ENCODE measurements at regions not wholly inside any gene's neighbourhood (a gene's known extent, or its start where the extent isn't known, plus 50 kb on each side); places are given as distances from the start of the nearest gene placed in this dataset.
"Not testable (repeated sequence)": the region's sequence is repeated elsewhere in the genome, so short reads cannot be mapped to it uniquely, and the experiment has no call there.

DNA sequence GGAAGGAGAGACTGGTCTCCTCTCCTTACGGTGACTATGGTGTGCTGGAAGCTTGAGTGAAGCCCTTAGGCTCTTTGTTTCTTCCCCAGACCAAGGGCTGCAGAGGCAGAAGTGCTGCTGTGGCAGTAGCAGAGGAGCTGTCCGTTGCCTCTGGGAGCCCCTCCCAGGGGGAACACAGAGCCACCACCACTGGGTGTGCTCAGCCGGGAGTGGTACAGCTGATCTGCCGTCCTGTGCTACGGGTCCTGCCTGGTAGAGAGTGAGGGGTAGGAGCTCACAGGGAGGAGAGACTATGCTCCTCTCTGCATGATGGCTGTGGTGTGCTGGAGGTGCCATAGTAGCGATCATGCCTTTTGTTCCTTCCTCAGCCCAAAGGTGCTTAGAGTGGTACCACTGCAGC, 318.7 kb downstream of the DOK5 start:
- Histone ChIP-seq H3K4me3 (ENCODE audit: insufficient read length, low read depth) (no peak overlapping the region), H3K4me1 (ENCODE audit: insufficient read depth, insufficient read length) (no peaks in the 10 kb centered on the region), H3K36me3 (ENCODE audit: insufficient read depth, insufficient read length, low read length) (no peaks in the 10 kb centered on the region), H3K27me3 (ENCODE audit: insufficient read depth, insufficient read length) (no peaks in the 10 kb centered on the region), H3K9me3 (ENCODE audit: insufficient read depth, low read length) (no peaks in the 10 kb centered on the region), H3K9ac (ENCODE audit: insufficient read length, low read depth) (no peak overlapping the region)
- TF ChIP-seq ZNF274 (IDR thresholded peaks at IDR 0.05; ENCODE audit: low read depth, low read length) (no peak), SUZ12 (IDR thresholded peaks at IDR 0.05; ENCODE audit: extremely low read depth, insufficient read depth, insufficient read length) (no peak), YY1 (IDR thresholded peaks at IDR 0.05; ENCODE audit: insufficient read depth, insufficient read length) (no peak)
- DNase-seq (ENCODE audit: low read depth, low spot score) = no peak

DNA sequence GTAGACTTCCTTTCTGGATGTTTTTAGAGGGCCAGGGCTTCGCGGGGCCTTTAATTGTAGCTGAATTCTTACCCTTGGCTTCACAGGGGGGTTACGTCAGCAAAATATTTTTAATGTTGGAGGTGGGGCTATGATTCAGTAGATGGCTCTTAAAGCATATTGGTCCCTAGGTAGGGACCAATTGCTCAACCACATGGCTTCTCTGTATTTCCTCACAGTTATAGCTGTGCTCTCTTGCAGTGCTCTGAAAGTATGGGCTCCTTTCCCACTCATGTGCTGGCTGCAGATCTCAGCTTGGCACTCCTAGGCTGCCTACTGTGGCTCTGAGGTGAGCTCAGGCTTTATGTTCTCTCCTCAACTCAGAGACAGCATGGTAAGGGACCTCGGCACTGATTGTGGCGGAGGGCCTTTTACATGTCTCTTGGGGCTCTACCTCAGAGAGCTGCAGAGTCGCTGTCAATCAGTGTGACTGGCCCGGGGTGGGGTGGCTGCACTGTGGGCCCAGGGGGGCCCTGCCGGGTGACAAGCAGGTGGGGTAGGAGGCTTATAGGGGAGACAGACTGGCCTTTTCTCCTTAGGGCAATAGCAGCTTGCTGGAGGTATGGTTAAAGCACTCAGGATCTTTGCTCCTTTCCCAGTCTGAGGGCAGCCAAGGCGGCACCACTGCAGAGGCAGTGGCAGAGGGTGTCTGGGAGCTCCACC, 318.0 kb downstream of the DOK5 start:
- Histone ChIP-seq H3K4me3 (ENCODE audit: insufficient read length, low read depth) (no peak overlapping the region), H3K9ac (ENCODE audit: insufficient read length, low read depth) (no peak overlapping the region), H3K36me3 (ENCODE audit: insufficient read depth, insufficient read length, low read length) (no peaks in the 10 kb centered on the region), H3K27me3 (ENCODE audit: insufficient read depth, insufficient read length) (no peaks in the 10 kb centered on the region), H3K4me1 (ENCODE audit: insufficient read depth, insufficient read length) (no peaks in the 10 kb centered on the region), H3K9me3 (ENCODE audit: insufficient read depth, low read length) (no peaks in the 10 kb centered on the region)
- TF ChIP-seq ZNF274 (IDR thresholded peaks at IDR 0.05; ENCODE audit: low read depth, low read length) (no peak), YY1 (IDR thresholded peaks at IDR 0.05; ENCODE audit: insufficient read depth, insufficient read length) (no peak), SUZ12 (IDR thresholded peaks at IDR 0.05; ENCODE audit: extremely low read depth, insufficient read depth, insufficient read length) (no peak)
- no peak for DNase-seq (ENCODE audit: low read depth, low spot score)

DNA sequence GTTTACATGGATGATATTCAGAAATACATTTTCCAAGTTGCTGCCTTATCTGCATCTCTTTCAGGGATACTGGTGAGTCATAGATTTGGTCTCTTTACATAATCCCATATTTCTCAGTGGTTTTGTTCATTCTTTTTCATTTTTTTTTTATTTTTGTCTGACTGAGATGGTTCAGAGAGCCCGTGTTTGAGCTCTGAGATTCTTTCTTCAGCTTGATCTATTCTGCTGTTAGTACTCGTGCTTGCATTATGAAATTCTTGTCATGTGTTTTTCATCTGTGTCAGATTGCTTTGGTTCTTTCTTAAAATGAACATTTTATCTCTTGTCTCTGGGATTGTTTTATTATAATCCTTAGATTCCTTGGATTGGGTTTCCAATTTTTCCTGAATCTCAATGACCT, 317.3 kb downstream of the DOK5 start:
- no peaks in the 10 kb centered on the region for H3K9me3 ChIP-seq (ENCODE audit: insufficient read depth, low read length)
- no peaks in the 10 kb centered on the region for H3K36me3 ChIP-seq (ENCODE audit: insufficient read depth, insufficient read length, low read length)
- no peak overlapping the region for H3K4me3 ChIP-seq (ENCODE audit: insufficient read length, low read depth)
- DNase-seq (ENCODE audit: low read depth, low spot score) = no peak
- no peaks in the 10 kb centered on the region for H3K27me3 ChIP-seq (ENCODE audit: insufficient read depth, insufficient read length)
- H3K9ac ChIP-seq (ENCODE audit: insufficient read length, low read depth) = no peak overlapping the region
- TF ChIP-seq SUZ12 (IDR thresholded peaks at IDR 0.05; ENCODE audit: extremely low read depth, insufficient read depth, insufficient read length) (no peak), ZNF274 (IDR thresholded peaks at IDR 0.05; ENCODE audit: low read depth, low read length) (no peak), YY1 (IDR thresholded peaks at IDR 0.05; ENCODE audit: insufficient read depth, insufficient read length) (no peak)
- no peaks in the 10 kb centered on the region for H3K4me1 ChIP-seq (ENCODE audit: insufficient read depth, insufficient read length)

DNA sequence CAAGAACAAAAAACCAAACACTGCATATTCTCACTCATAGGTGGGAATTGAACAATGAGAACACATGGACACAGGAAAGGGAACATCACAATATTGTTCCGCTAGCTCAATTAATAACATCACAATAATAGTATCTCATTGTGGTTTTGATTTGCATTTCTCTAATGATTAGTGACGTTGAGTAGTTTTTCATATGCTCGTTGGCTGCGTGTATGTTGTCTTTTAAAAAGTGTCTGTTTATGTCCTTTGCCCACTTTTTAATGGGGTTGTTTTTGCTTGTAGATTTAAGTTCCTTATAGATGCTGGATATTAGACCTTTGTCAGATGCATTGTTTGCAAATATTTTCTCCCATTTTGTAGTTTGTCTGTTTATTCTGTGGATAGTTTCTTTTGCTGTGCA, 312.9 kb downstream of the DOK5 start:
- H3K4me1 ChIP-seq (ENCODE audit: insufficient read depth, insufficient read length); DNase-seq (ENCODE audit: low read depth, low spot score); H3K9me3 ChIP-seq (ENCODE audit: insufficient read depth, low read length); H3K4me3 ChIP-seq (ENCODE audit: insufficient read length, low read depth); H3K27me3 ChIP-seq (ENCODE audit: insufficient read depth, insufficient read length); H3K36me3 ChIP-seq (ENCODE audit: insufficient read depth, insufficient read length, low read length); H3K9ac ChIP-seq (ENCODE audit: insufficient read length, low read depth): not testable (repeated sequence)

DNA sequence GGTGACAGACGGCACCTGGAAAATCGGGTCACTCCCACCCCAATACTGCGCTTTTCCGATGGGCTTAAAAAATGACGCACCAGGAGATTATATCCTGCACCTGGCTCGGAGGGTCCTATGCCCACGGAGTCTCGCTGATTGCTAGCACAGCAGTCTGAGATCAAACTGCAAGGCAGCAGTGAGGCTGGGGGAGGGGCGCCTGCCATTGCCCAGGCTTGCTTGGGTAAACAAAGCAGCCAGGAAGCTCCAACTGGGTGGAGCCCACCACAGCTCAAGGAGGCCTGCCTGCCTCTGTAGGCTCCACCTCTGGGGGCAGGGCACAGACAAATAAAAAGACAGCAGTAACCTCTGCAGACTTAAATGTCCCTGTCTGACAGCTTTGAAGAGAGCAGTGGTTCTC, 307.4 kb downstream of the DOK5 start:
- peaks cover 10% of the 10 kb centered on the region; the same call in 1 of the 2 replicates for H3K9me3 ChIP-seq (ENCODE audit: insufficient read depth, low read length)
- DNase-seq (ENCODE audit: low read depth, low spot score); H3K4me3 ChIP-seq (ENCODE audit: insufficient read length, low read depth); H3K36me3 ChIP-seq (ENCODE audit: insufficient read depth, insufficient read length, low read length); H3K27me3 ChIP-seq (ENCODE audit: insufficient read depth, insufficient read length); H3K4me1 ChIP-seq (ENCODE audit: insufficient read depth, insufficient read length); H3K9ac ChIP-seq (ENCODE audit: insufficient read length, low read depth): not testable (repeated sequence)

DNA sequence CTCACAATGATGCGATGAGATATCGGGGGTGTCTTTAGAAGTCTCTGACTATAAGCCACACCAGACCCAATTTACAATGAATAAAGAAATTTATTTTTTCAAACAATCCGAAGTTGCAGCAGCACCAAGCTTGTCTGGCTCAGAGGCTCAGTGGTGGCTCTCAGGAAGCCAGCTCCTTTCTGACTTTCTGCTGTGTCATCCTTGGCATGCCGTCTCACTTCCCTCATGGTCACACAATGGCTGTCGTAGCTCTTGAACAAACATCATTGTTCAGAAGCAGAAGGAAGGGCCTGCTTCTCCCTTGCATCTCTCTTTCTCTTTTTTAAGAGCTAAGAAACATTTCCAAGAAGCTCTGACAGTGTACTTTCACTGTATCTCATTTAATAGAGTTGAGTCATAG, 299.0 kb downstream of the DOK5 start:
- no peaks in the 10 kb centered on the region for H3K4me1 ChIP-seq (ENCODE audit: insufficient read depth, insufficient read length)
- H3K9me3 ChIP-seq (ENCODE audit: insufficient read depth, low read length) = no peaks in the 10 kb centered on the region
- TF ChIP-seq SUZ12 (IDR thresholded peaks at IDR 0.05; ENCODE audit: extremely low read depth, insufficient read depth, insufficient read length) = no peak
- no peak for TF ChIP-seq YY1 (IDR thresholded peaks at IDR 0.05; ENCODE audit: insufficient read depth, insufficient read length)
- TF ChIP-seq ZNF274 (IDR thresholded peaks at IDR 0.05; ENCODE audit: low read depth, low read length) = no peak
- no peaks in the 10 kb centered on the region for H3K27me3 ChIP-seq (ENCODE audit: insufficient read depth, insufficient read length)
- no peaks in the 10 kb centered on the region for H3K36me3 ChIP-seq (ENCODE audit: insufficient read depth, insufficient read length, low read length)
- DNase-seq (ENCODE audit: low read depth, low spot score) = no peak
- H3K4me3 ChIP-seq (ENCODE audit: insufficient read length, low read depth) = no peak overlapping the region
- no peak overlapping the region for H3K9ac ChIP-seq (ENCODE audit: insufficient read length, low read depth)

DNA sequence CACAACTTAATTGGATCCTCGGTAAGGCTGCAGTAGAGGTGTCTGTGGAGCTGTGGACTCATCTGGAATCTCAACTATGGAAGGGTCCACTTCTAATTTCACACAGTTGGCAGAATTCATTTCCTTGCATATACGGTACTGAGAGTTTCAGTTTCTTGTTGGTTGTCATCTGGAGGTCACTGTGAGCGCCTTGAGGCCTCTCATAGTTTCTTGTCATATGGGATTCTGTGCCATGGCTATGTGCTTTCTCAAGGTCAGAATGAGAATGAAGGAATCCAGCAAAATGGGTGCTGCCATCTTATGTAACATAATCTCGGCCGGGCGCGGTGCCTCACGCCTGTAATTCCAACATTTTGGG, 298.2 kb downstream of the DOK5 start:
- TF ChIP-seq ZNF274 (IDR thresholded peaks at IDR 0.05; ENCODE audit: low read depth, low read length) (no peak), YY1 (IDR thresholded peaks at IDR 0.05; ENCODE audit: insufficient read depth, insufficient read length) (no peak), SUZ12 (IDR thresholded peaks at IDR 0.05; ENCODE audit: extremely low read depth, insufficient read depth, insufficient read length) (no peak)
- Histone ChIP-seq H3K9ac (ENCODE audit: insufficient read length, low read depth) (no peak overlapping the region), H3K4me1 (ENCODE audit: insufficient read depth, insufficient read length) (no peaks in the 10 kb centered on the region), H3K27me3 (ENCODE audit: insufficient read depth, insufficient read length) (no peaks in the 10 kb centered on the region), H3K9me3 (ENCODE audit: insufficient read depth, low read length) (no peaks in the 10 kb centered on the region), H3K4me3 (ENCODE audit: insufficient read length, low read depth) (no peak overlapping the region), H3K36me3 (ENCODE audit: insufficient read depth, insufficient read length, low read length) (no peaks in the 10 kb centered on the region)
- DNase-seq (ENCODE audit: low read depth, low spot score) = no peak
